HCT116 (cell line): ENCODE measurements at regions not wholly inside any gene's neighbourhood (a gene's known extent, or its start where the extent isn't known, plus 50 kb on each side); places are given as distances from the start of the nearest gene placed in this dataset.

Source experiments
- ATAC-seq: fragments of 200-7000 bp; cut with Tn5 transposase; 2 replicates; pipeline ENCODE4 v1.9.1; 2020; ENCODE audit warnings: mild to moderate bottlenecking, moderate library complexity
- BruUV-seq: library from RNA; stranded (reverse); fragments of 400-500 nt; replicated peaks from 2 replicates; lab custom pipeline; 2021; lab: Mats Ljungman, UMichigan
- CTCF ChIA-PET: fragments of 300-600 bp; sonication (Branson Sonifier 250); formaldehyde crosslinking; loops from one replicate; lab custom pipeline; 2021; ENCODE audit warnings: antibody characterized with exemption; lab: Charles Lee
- POLR2A ChIA-PET: fragments of 300-600, 350-600 bp; sonication (Branson Sonifier 250); formaldehyde crosslinking; loops from one replicate; lab custom pipeline; 2021; ENCODE audit warnings: antibody characterized with exemption; lab: Charles Lee
- RAD21 ChIA-PET, 2 experiments: fragments of 300-600 bp; sonication (Branson Sonifier 250); formaldehyde crosslinking; loops; one replicate each; lab custom pipeline; 2023; ENCODE audit warnings: low total read pairs in 2 of 2; ENCODE audit not compliant: uncharacterized antibody in 2 of 2, unreplicated experiment in 2 of 2, low non-redundant PET in 1 of 2; lab: Charles Lee
- DNase-seq: peaks from one replicate; pipeline ENCODE4 v3.0.0-alpha.2; 2010; ENCODE audit warnings: low read depth, low spot score
- H2AFZ ChIP-seq: fragments of 200-600 bp; shearing (Covaris generic), sonication (generic); 2 replicates; pipeline ENCODE4 v1.6.1; 2017; ENCODE audit warnings: low read depth, mixed run types, mixed read lengths, antibody characterized with exemption, low read length; ENCODE audit not compliant: poor library complexity, severe bottlenecking
- H3K27ac ChIP-seq: 2 replicates; pipeline ENCODE4 v1.5.1; 2012; ENCODE audit warnings: low read depth, low read length
- H3K27me3 ChIP-seq: fragments of 200-600 bp; sonication (generic); 2 replicates; pipeline ENCODE4 v1.6.1; 2016; ENCODE audit warnings: mixed run types, low read length, mixed read lengths; ENCODE audit not compliant: insufficient read depth
- H3K36me3 ChIP-seq, 2 experiments: fragments of 200-500 bp in 1 of 2; fragments of 200-600 bp in 1 of 2; sonication (Bioruptor generic) in 1 of 2; sonication (generic) in 1 of 2; 2 replicates each; pipeline versions ENCODE4 v1.5.1 to v1.6.1; 2014 to 2016; ENCODE audit warnings: low read length in 2 of 2, inconsistent platforms in 1 of 2, mixed read lengths in 1 of 2, mixed run types in 1 of 2; ENCODE audit not compliant: insufficient read depth in 2 of 2, control insufficient read depth in 1 of 2
- H3K4me1 ChIP-seq, 2 experiments: fragments of 200-600 bp in 1 of 2; sonication (generic) in 1 of 2; 2 replicates each; pipeline versions ENCODE4 v1.5.1 to v1.6.1; 2012 to 2017; ENCODE audit warnings: low read length in 2 of 2, inconsistent platforms in 1 of 2, mild to moderate bottlenecking in 1 of 2, mixed read lengths in 1 of 2, mixed run types in 1 of 2, moderate library complexity in 1 of 2; ENCODE audit not compliant: insufficient read depth in 2 of 2, control insufficient read depth in 1 of 2
- H3K4me2 ChIP-seq: fragments of 200-600 bp; sonication (generic); 2 replicates; pipeline ENCODE4 v1.6.1; 2017; ENCODE audit warnings: mixed run types, low read length, mixed read lengths
- H3K4me3 ChIP-seq, 2 experiments: fragments of 200-600 bp in 1 of 2; sonication (generic) in 1 of 2; replicated peaks in 1 of 2; 2 replicates each; pipeline ENCODE4 v1.5.1; 2011 to 2016; ENCODE audit warnings: low read length in 2 of 2, control low read depth in 1 of 2, low read depth in 1 of 2, mild to moderate bottlenecking in 1 of 2, mixed read lengths in 1 of 2, mixed run types in 1 of 2
- H3K79me2 ChIP-seq: fragments of 200-600 bp; sonication (generic); 2 replicates; pipeline ENCODE4 v1.6.1; 2017; ENCODE audit warnings: mild to moderate bottlenecking, mixed run types, low read length, moderate library complexity, mixed read lengths; ENCODE audit not compliant: insufficient read depth
- H3K9ac ChIP-seq: fragments of 200-600 bp; sonication (generic); 2 replicates; pipeline ENCODE4 v1.6.1; 2016; ENCODE audit warnings: low read length, mixed read lengths
- H3K9me2 ChIP-seq: fragments of 200-600 bp; sonication (generic), shearing (Covaris generic); 2 replicates; pipeline ENCODE4 v1.6.1; 2017; ENCODE audit warnings: mixed run types, mild to moderate bottlenecking, moderate library complexity; ENCODE audit not compliant: insufficient read depth
- H3K9me3 ChIP-seq, 2 experiments: fragments of 200-500 bp in 1 of 2; fragments of 200-600 bp in 1 of 2; sonication (Bioruptor generic) in 1 of 2; sonication (generic) in 1 of 2; 2 replicates each; pipeline ENCODE4 v1.6.1; 2014 to 2017; ENCODE audit warnings: low read length in 2 of 2, mixed read lengths in 2 of 2, inconsistent platforms in 1 of 2, low read depth in 1 of 2, mild to moderate bottlenecking in 1 of 2, mixed run types in 1 of 2, moderate library complexity in 1 of 2; ENCODE audit not compliant: control insufficient read depth in 1 of 2, insufficient read depth in 1 of 2
- H4K20me1 ChIP-seq: fragments of 200-600 bp; sonication (generic), shearing (Covaris generic); 2 replicates; pipeline ENCODE4 v1.6.1; 2017; ENCODE audit warnings: mixed run types, mild to moderate bottlenecking, moderate library complexity; ENCODE audit not compliant: insufficient read depth
- CBX3 ChIP-seq: IDR thresholded peaks from 2 replicates; pipeline ENCODE4 v1.6.1; 2012; ENCODE audit warnings: low read depth
- EGR1 ChIP-seq: IDR thresholded peaks from 2 replicates; pipeline ENCODE4 v1.6.1; 2012; ENCODE audit warnings: low read depth
- ELF1 ChIP-seq: IDR thresholded peaks from 2 replicates; pipeline ENCODE4 v1.6.1; 2012; ENCODE audit warnings: low read depth, borderline replicate concordance
- EZH2phosphoT487 ChIP-seq: fragments of 200-600 bp; IDR thresholded peaks from 2 replicates; pipeline ENCODE4 v1.6.1; 2018; ENCODE audit warnings: antibody characterized with exemption, borderline replicate concordance
- MAX ChIP-seq: IDR thresholded peaks from 2 replicates; pipeline ENCODE4 v1.6.1; 2012
- POLR2A ChIP-seq: IDR thresholded peaks from 2 replicates; pipeline ENCODE4 v1.7.0; 2011; ENCODE audit warnings: borderline replicate concordance; ENCODE audit not compliant: insufficient read depth, insufficient read length; ENCODE audit errors: extremely low read depth
- POLR2AphosphoS5 ChIP-seq: IDR thresholded peaks from 2 replicates; pipeline ENCODE4 v1.6.1; 2011; ENCODE audit warnings: mild to moderate bottlenecking, low read depth, low read length, moderate library complexity
- SIN3A ChIP-seq: IDR thresholded peaks from 2 replicates; pipeline ENCODE4 v1.6.1; 2012; ENCODE audit warnings: low read depth
- TCF7L2 ChIP-seq: IDR thresholded peaks from 2 replicates; pipeline ENCODE4 v1.7.0; 2011; ENCODE audit warnings: borderline replicate concordance, inconsistent platforms; ENCODE audit not compliant: insufficient read depth, insufficient read length; ENCODE audit errors: extremely low read depth
- ZFX ChIP-seq: fragments of 450-650 bp; IDR thresholded peaks from 2 replicates; pipeline ENCODE4 v1.6.1; 2017
- intact Hi-C: fragments of 100-400 bp; cut with micrococcal nuclease; formaldehyde crosslinking; loops from 2 replicates; pipeline ENCODE4 v1.10.0; 2022

- Histone ChIP-seq H3K36me3 (no peaks in the 10 kb centered on the region), H3K4me1 (no peaks in the 10 kb centered on the region), H3K27me3 (no peaks in the 10 kb centered on the region), H3K27ac (no peak overlapping the region), H3K9ac (no peak overlapping the region), H2AFZ (no peak overlapping the region), H4K20me1 (no peaks in the 10 kb centered on the region), H3K4me2 (no peak overlapping the region), H3K9me3 (peaks cover 5 to 33% of the 10 kb centered on the region in 2 experiments; a peak in 2 of 4 replicates), H3K4me3 (no peak overlapping the region), H3K79me2 (no peaks in the 10 kb centered on the region), H3K9me2 (no peaks in the 10 kb centered on the region)
- POLR2A ChIA-PET: no interaction called here
- intact Hi-C loops: no loop called here
- RAD21 ChIA-PET: no interaction called here
- BruUV-seq: no TSS peak
- CTCF ChIA-PET: no interaction called here
- DNase-seq (no peak), ATAC-seq (no peak)
- no peak for TF ChIP-seq TCF7L2
- TF ChIP-seq ELF1: no peak
- TF ChIP-seq EZH2phosphoT487: no peak
- no peak for TF ChIP-seq POLR2AphosphoS5
- no peak for TF ChIP-seq POLR2A
These were observed 1538.3 kb upstream of the FLRT2 start for GRCh38 chr14:83991666-83992065.

- Histone ChIP-seq H2AFZ (no peak overlapping the region), H3K9ac (no peak overlapping the region), H4K20me1 (no peaks in the 10 kb centered on the region), H3K27me3 (no peaks in the 10 kb centered on the region), H3K36me3 (no peaks in the 10 kb centered on the region), H3K4me3 (no peak overlapping the region), H3K9me3 (peaks cover 5 to 26% of the 10 kb centered on the region in 2 experiments; a peak in 2 of 4 replicates), H3K79me2 (no peaks in the 10 kb centered on the region), H3K9me2 (no peaks in the 10 kb centered on the region), H3K27ac (no peak overlapping the region), H3K4me2 (no peak overlapping the region), H3K4me1 (no peaks in the 10 kb centered on the region)
- POLR2A ChIA-PET: no interaction called here
- TF ChIP-seq MAX: no peak
- TF ChIP-seq EGR1: no peak
- no peak for TF ChIP-seq POLR2A
- TF ChIP-seq POLR2AphosphoS5: no peak
- no peak for TF ChIP-seq SIN3A
- TF ChIP-seq CBX3: no peak
- no peak for TF ChIP-seq ZFX
- DNase-seq (no peak), ATAC-seq (no peak)
- BruUV-seq: no TSS peak
- RAD21 ChIA-PET: no interaction called here
- CTCF ChIA-PET: no interaction called here
- intact Hi-C loops: no loop called here
These were observed 1537.1 kb upstream of the FLRT2 start for GRCh38 chr14:83992857-83993256.
